CD14-positive monocyte (primary cell): ENCODE measurements at regions not wholly inside any gene's neighbourhood (a gene's known extent, or its start where the extent isn't known, plus 50 kb on each side); places are given as distances from the start of the nearest gene placed in this dataset.

Experiments
- DNase-seq, 3 donors: peaks; one replicate each; pipeline ENCODE4 v3.0.0-alpha.2; 2011 to 2022
- H2AFZ ChIP-seq: 2 replicates; pipeline ENCODE4 v1.6.0; 2012; ENCODE audit warnings: mild to moderate bottlenecking, low read depth, low read length, inconsistent platforms; ENCODE audit not compliant: insufficient read depth, poor library complexity, severe bottlenecking
- H3K27ac ChIP-seq, 2 donors: 1 replicate in 1 of 2; 2 replicates in 1 of 2; pipeline ENCODE4 v1.5.1; 2012 to 2013; ENCODE audit warnings: low read length in 2 of 2, control low read depth in 1 of 2, inconsistent platforms in 1 of 2, low read depth in 1 of 2, mild to moderate bottlenecking in 1 of 2
- H3K27me3 ChIP-seq, 2 donors: one replicate each; pipeline versions ENCODE4 v1.6.0 to v1.6.1; 2011 to 2013; ENCODE audit warnings: low read length in 2 of 2; ENCODE audit not compliant: control insufficient read depth in 2 of 2, insufficient read depth in 2 of 2
- H3K36me3 ChIP-seq, 2 donors: replicated peaks in 1 of 2; 1 replicate in 1 of 2; 2 replicates in 1 of 2; pipeline versions ENCODE4 v1.5.1 to v1.6.1; 2012 to 2013; ENCODE audit warnings: low read length in 2 of 2, control low read depth in 1 of 2, inconsistent platforms in 1 of 2, mild to moderate bottlenecking in 1 of 2; ENCODE audit not compliant: insufficient read depth in 2 of 2, control insufficient read depth in 1 of 2
- H3K4me1 ChIP-seq, 2 donors: 1 replicate in 1 of 2; 2 replicates in 1 of 2; pipeline versions ENCODE4 v1.5.1 to v1.6.1; 2012 to 2013; ENCODE audit warnings: low read length in 2 of 2, control low read depth in 1 of 2, inconsistent platforms in 1 of 2, mild to moderate bottlenecking in 1 of 2, moderate library complexity in 1 of 2; ENCODE audit not compliant: insufficient read depth in 2 of 2, control insufficient read depth in 1 of 2
- H3K4me2 ChIP-seq: replicated peaks from 2 replicates; pipeline ENCODE3; 2012; ENCODE audit warnings: low read length, moderate library complexity, mild to moderate bottlenecking; ENCODE audit not compliant: poor library complexity, severe bottlenecking; ENCODE audit errors: extremely low read depth
- H3K4me3 ChIP-seq, 3 experiments: fragments of 200-600 bp in 1 of 3; sonication (generic) in 1 of 3; replicated peaks in 1 of 3; 1 replicate in 2 of 3; 2 replicates in 1 of 3; pipeline ENCODE4 v1.5.1; 2011 to 2013; ENCODE audit warnings: low read length in 3 of 3, mild to moderate bottlenecking in 3 of 3, control low read depth in 2 of 3, low read depth in 2 of 3, inconsistent platforms in 1 of 3, moderate library complexity in 1 of 3
- H3K79me2 ChIP-seq: 2 replicates; pipeline ENCODE4 v1.6.0; 2012; ENCODE audit warnings: mild to moderate bottlenecking, control low read depth, inconsistent platforms, low read length, moderate library complexity; ENCODE audit not compliant: insufficient read depth
- H3K9ac ChIP-seq: 2 replicates; pipeline ENCODE4 v1.6.0; 2017; ENCODE audit warnings: low read length, mild to moderate bottlenecking; ENCODE audit not compliant: insufficient read depth, poor library complexity, severe bottlenecking
- H3K9me3 ChIP-seq, 2 donors: replicated peaks in 1 of 2; 1 replicate in 1 of 2; 2 replicates in 1 of 2; pipeline versions ENCODE4 v1.5.1 to v1.6.1; 2012 to 2013; ENCODE audit warnings: low read length in 2 of 2, control low read depth in 1 of 2; ENCODE audit not compliant: control insufficient read depth in 1 of 2, insufficient read depth in 1 of 2
- H4K20me1 ChIP-seq: 2 replicates; pipeline ENCODE4 v1.6.0; 2012; ENCODE audit warnings: mild to moderate bottlenecking, low read length, control low read depth, moderate library complexity; ENCODE audit not compliant: insufficient read depth
- H3K27ac Mint-ChIP-seq, 7 donors: one replicate each; pipeline ENCODE4 v1.8.0; 2020; ENCODE audit warnings: mild to moderate bottlenecking in 7 of 7, mixed read lengths in 7 of 7, moderate library complexity in 6 of 7, inconsistent platforms in 2 of 7
- H3K27me3 Mint-ChIP-seq, 3 donors: one replicate each; pipeline ENCODE4 v1.8.0; 2021 to 2022; ENCODE audit warnings: low read depth in 3 of 3, mild to moderate bottlenecking in 3 of 3, mixed read lengths in 3 of 3, moderate library complexity in 3 of 3, inconsistent platforms in 1 of 3
- H3K36me3 Mint-ChIP-seq, 2 donors: one replicate each; pipeline ENCODE4 v1.8.0; 2020; ENCODE audit warnings: mixed read lengths in 2 of 2, inconsistent platforms in 1 of 2, mild to moderate bottlenecking in 1 of 2
- H3K4me1 Mint-ChIP-seq: one replicate; pipeline ENCODE4 v1.8.0; 2020; ENCODE audit warnings: mild to moderate bottlenecking, mixed read lengths
- H3K4me3 Mint-ChIP-seq, 2 donors: one replicate each; pipeline ENCODE4 v1.8.0; 2020; ENCODE audit warnings: mild to moderate bottlenecking in 2 of 2, mixed read lengths in 2 of 2, moderate library complexity in 1 of 2
- H3K9me3 Mint-ChIP-seq, 7 donors: one replicate each; pipeline ENCODE4 v1.8.0; 2020 to 2022; ENCODE audit warnings: mixed read lengths in 7 of 7, mild to moderate bottlenecking in 6 of 7, moderate library complexity in 6 of 7, inconsistent platforms in 2 of 7
- WGBS: methylation state at CpG from one replicate; pipeline ENCODE4 v1.1.5; 2013; ENCODE audit warnings: missing lambda C conversion rate; ENCODE audit not compliant: insufficient coverage; 5-methylcytosine and 5-hydroxymethylcytosine counted together
- intact Hi-C, 2 donors: fragments of 100-400 bp; cut with micrococcal nuclease; formaldehyde crosslinking; loops; one replicate each; pipeline versions ENCODE4 v1.15.0 to v1.15.1; 2023
- TF ChIP-seq, protein P1 (sequence below): fragments of 200-600 bp; IDR thresholded peaks from one replicate; pipeline ENCODE4 v1.8.0; 2022; ENCODE audit warnings: antibody characterized with exemption, mild to moderate bottlenecking

DNA sequence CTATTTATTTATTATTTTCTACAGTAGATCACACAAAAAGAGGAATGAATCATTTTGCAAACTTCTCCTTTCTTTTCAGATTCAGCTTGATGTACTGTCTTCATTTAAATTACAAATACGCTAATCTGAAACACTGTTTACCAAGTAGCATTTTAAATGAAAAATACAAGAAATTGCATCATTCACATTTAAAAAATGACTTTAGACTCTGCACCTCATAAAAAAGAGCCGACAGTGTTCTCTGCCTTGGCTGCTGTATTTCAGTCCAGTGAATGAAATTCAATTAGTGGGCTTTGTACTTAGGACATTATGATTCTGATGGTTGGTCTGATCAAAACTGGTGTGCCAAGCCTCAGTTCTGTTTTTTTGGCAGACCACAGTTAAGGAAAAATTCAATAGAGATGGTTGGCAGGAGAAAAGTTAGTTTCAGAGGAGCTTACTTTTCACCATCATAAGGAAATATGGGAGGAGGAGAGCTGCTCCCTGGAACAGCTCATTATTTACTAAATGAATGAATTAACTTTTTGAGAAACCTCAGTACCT is 222.4 kb upstream of the ESRRG start:
- WGBS = no CpG with 5 or more reads among the region's 2 CpGs
- Mint-ChIP-seq H3K4me3 (no peak overlapping the region), H3K27me3 (no peaks in the 10 kb centered on the region), H3K9me3 (peaks cover 0 to 5% (median 0%) of the 10 kb centered on the region in 7 donors), H3K4me1 (no peaks in the 10 kb centered on the region), H3K36me3 (no peaks in the 10 kb centered on the region), H3K27ac (no peak overlapping the region)
- Histone ChIP-seq H3K9me3 (no peaks in the 10 kb centered on the region), H3K4me1 (no peaks in the 10 kb centered on the region), H2AFZ (no peak overlapping the region), H4K20me1 (no peaks in the 10 kb centered on the region), H3K4me2 (no peak overlapping the region), H3K4me3 (no peak overlapping the region), H3K27me3 (no peaks in the 10 kb centered on the region), H3K36me3 (no peaks in the 10 kb centered on the region), H3K9ac (no peak overlapping the region), H3K27ac (no peak overlapping the region), H3K79me2 (no peaks in the 10 kb centered on the region)
- intact Hi-C loops = no loop called here
- TF ChIP-seq, protein P1, sequence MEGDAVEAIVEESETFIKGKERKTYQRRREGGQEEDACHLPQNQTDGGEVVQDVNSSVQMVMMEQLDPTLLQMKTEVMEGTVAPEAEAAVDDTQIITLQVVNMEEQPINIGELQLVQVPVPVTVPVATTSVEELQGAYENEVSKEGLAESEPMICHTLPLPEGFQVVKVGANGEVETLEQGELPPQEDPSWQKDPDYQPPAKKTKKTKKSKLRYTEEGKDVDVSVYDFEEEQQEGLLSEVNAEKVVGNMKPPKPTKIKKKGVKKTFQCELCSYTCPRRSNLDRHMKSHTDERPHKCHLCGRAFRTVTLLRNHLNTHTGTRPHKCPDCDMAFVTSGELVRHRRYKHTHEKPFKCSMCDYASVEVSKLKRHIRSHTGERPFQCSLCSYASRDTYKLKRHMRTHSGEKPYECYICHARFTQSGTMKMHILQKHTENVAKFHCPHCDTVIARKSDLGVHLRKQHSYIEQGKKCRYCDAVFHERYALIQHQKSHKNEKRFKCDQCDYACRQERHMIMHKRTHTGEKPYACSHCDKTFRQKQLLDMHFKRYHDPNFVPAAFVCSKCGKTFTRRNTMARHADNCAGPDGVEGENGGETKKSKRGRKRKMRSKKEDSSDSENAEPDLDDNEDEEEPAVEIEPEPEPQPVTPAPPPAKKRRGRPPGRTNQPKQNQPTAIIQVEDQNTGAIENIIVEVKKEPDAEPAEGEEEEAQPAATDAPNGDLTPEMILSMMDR = no peak
- DNase-seq = no peak

DNA sequence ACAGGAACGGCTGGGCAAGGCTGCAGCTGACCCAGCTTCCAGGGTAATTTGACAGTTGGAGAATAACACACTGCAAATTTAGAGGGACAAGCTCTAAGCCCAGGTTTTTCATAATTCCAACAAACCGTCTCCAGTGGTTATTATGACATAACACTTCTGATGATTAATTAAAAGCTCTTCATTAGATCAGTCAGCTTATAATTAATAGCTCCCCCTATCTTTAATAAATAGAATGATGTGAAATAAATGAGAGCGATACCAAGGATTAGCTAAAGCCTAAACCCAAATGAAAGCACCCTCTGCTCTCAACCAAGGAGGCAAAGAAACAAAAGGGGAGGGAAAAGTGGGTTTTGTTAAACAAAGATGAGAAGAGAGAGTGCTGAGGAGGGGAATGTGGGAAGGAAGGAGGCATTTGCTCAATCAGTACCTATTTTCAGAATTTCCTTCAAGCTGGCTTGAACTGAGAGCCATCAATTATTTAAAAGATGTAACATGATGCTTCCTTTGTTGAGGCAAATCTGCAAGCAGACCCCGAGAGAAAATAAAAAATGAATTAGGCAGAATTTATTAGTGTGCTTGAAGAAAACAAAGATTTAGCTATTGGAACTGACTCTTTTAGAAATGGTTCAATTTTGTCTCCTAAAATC is 221.8 kb upstream of the ESRRG start:
- WGBS = no CpG with 5 or more reads among the region's 4 CpGs
- no peaks in the 10 kb centered on the region for H3K4me1 Mint-ChIP-seq
- H3K27ac ChIP-seq = no peak overlapping the region
- no peak overlapping the region for H3K4me3 ChIP-seq
- H3K27ac Mint-ChIP-seq = no peak overlapping the region
- no peak for DNase-seq
- peaks cover 0 to 5% (median 0%) of the 10 kb centered on the region in 7 donors for H3K9me3 Mint-ChIP-seq
- H3K4me3 Mint-ChIP-seq = no peak overlapping the region
- H3K27me3 ChIP-seq = no peaks in the 10 kb centered on the region
- no peak overlapping the region for H3K4me2 ChIP-seq
- no peaks in the 10 kb centered on the region for H4K20me1 ChIP-seq
- H3K4me1 ChIP-seq = no peaks in the 10 kb centered on the region
- H3K9me3 ChIP-seq = no peaks in the 10 kb centered on the region
- H3K79me2 ChIP-seq = no peaks in the 10 kb centered on the region
- H3K36me3 Mint-ChIP-seq = no peaks in the 10 kb centered on the region
- no peak overlapping the region for H3K9ac ChIP-seq
- no peaks in the 10 kb centered on the region for H3K36me3 ChIP-seq
- H3K27me3 Mint-ChIP-seq = no peaks in the 10 kb centered on the region
- TF ChIP-seq, protein P1 = no peak
- intact Hi-C loops = no loop called here
- H2AFZ ChIP-seq = no peak overlapping the region
